ENCODE measurements at regions not wholly inside any gene's neighbourhood (a gene's known extent, or its start where the extent isn't known, plus 50 kb on each side); places are given as distances from the start of the nearest gene placed in this dataset.

- in situ Hi-C loops (cut with HindIII; ENCODE audit: low pct_ligation_motif_present, low sequenced_read_pairs), result no loop called here
- Histone ChIP-seq H3K27me3 (replicated peaks) (no peaks in the 10 kb centered on the region), H3K36me3 (replicated peaks) (no peaks in the 10 kb centered on the region), H3K27ac (peak overlapping the region; percentile 2), H3K4me3 (ENCODE audit: low read depth, low read length) (no peak overlapping the region)
- TF ChIP-seq, protein P1, sequence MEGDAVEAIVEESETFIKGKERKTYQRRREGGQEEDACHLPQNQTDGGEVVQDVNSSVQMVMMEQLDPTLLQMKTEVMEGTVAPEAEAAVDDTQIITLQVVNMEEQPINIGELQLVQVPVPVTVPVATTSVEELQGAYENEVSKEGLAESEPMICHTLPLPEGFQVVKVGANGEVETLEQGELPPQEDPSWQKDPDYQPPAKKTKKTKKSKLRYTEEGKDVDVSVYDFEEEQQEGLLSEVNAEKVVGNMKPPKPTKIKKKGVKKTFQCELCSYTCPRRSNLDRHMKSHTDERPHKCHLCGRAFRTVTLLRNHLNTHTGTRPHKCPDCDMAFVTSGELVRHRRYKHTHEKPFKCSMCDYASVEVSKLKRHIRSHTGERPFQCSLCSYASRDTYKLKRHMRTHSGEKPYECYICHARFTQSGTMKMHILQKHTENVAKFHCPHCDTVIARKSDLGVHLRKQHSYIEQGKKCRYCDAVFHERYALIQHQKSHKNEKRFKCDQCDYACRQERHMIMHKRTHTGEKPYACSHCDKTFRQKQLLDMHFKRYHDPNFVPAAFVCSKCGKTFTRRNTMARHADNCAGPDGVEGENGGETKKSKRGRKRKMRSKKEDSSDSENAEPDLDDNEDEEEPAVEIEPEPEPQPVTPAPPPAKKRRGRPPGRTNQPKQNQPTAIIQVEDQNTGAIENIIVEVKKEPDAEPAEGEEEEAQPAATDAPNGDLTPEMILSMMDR (IDR thresholded peaks at IDR 0.05; ENCODE audit: low read depth, low read length, missing control alignments), result no peak
- DNase-seq, result peak; percentile 21
Measured at GRCh38 chr5:123881759-123882244, 369.8 kb downstream of the CSNK1G3 start.

DNA sequence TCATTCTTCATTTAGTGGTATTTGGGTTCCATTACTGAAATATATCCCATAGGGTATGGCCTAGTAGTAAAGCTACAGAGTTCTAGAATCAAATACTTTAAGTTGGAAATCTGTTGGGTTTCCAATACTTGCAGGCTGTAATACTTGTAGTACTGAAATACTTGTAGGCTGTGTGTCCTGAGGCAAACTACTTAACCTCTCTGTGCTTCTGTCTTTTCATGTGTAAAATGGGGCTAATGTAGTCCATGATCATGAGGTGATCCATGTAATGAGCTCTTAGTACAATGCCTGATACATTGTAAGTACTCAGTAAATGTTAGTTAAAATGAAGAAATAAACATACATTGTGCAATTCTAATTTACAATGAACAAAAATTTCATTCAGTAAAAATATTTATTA lies 368.9 kb downstream of the CSNK1G3 start:
- no peak overlapping the region for H3K27ac ChIP-seq
- no peak for DNase-seq
- H3K27me3 ChIP-seq (replicated peaks), result no peaks in the 10 kb centered on the region
- no peak overlapping the region for H3K4me3 ChIP-seq (ENCODE audit: low read depth, low read length)
- TF ChIP-seq, protein P1 (IDR thresholded peaks at IDR 0.05; ENCODE audit: low read depth, low read length, missing control alignments), result no peak
- H3K36me3 ChIP-seq (replicated peaks), result no peaks in the 10 kb centered on the region
- in situ Hi-C loops (cut with HindIII; ENCODE audit: low pct_ligation_motif_present, low sequenced_read_pairs), result no loop called here

- H3K27ac ChIP-seq, result no peak overlapping the region
- H3K4me3 ChIP-seq (ENCODE audit: low read depth, low read length), result no peak overlapping the region
- no peaks in the 10 kb centered on the region for H3K36me3 ChIP-seq (replicated peaks)
- in situ Hi-C loops (cut with HindIII; ENCODE audit: low pct_ligation_motif_present, low sequenced_read_pairs), result no loop called here
- no peak for DNase-seq
- TF ChIP-seq, protein P1 (IDR thresholded peaks at IDR 0.05; ENCODE audit: low read depth, low read length, missing control alignments), result no peak
- H3K27me3 ChIP-seq (replicated peaks), result no peaks in the 10 kb centered on the region
Measured at GRCh38 chr5:123879071-123879470, 367.1 kb downstream of the CSNK1G3 start.

DNA sequence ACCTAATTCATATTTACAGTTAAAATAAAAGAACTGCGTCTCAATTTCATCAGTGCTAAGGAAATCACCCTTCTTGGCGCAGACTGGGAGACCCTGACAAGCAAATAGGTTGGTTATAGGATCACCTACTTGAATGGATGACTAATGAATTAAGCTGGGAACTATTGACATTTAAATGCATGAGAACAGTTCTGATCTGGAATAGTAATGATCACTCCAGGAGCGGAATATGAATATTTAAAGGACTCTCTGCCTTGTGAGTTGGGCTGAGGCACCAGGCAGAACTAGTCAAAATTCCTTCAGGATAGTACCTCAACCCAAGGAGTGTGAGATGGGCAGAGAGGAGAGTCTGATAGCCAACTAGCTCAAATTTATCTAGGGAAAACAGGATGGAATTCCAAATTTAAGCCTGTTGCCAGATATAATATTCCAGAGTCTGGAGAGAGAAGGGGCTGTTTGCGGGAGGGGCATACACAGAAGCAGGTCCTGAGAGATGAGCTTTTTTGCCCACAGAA lies 364.4 kb downstream of the CSNK1G3 start:
- no peak overlapping the region for H3K4me3 ChIP-seq (ENCODE audit: low read depth, low read length)
- in situ Hi-C loops (cut with HindIII; ENCODE audit: low pct_ligation_motif_present, low sequenced_read_pairs), result no loop called here
- no peaks in the 10 kb centered on the region for H3K36me3 ChIP-seq (replicated peaks)
- no peak for DNase-seq
- TF ChIP-seq, protein P1 (IDR thresholded peaks at IDR 0.05; ENCODE audit: low read depth, low read length, missing control alignments), result no peak
- no peak overlapping the region for H3K27ac ChIP-seq
- no peaks in the 10 kb centered on the region for H3K27me3 ChIP-seq (replicated peaks)

- Histone ChIP-seq H3K4me3 (ENCODE audit: low read depth, low read length) (no peak overlapping the region), H3K36me3 (replicated peaks) (no peaks in the 10 kb centered on the region), H3K27ac (no peak overlapping the region), H3K27me3 (replicated peaks) (no peaks in the 10 kb centered on the region)
- TF ChIP-seq, protein P1 (IDR thresholded peaks at IDR 0.05; ENCODE audit: low read depth, low read length, missing control alignments), result no peak
- in situ Hi-C loops (cut with HindIII; ENCODE audit: low pct_ligation_motif_present, low sequenced_read_pairs), result no loop called here
- no peak for DNase-seq
Measured at GRCh38 chr5:123875561-123876275, 363.7 kb downstream of the CSNK1G3 start.
